GM12864 (cell line): ENCODE measurements at regions not wholly inside any gene's neighbourhood (a gene's known extent, or its start where the extent isn't known, plus 50 kb on each side); places are given as distances from the start of the nearest gene placed in this dataset.

Source experiments
- DNase-seq: peaks from one replicate; pipeline ENCODE4 v3.0.0-alpha.2; 2011; ENCODE audit warnings: low read depth
- H3K4me3 ChIP-seq: 2 replicates; pipeline ENCODE4 v1.5.1; 2011; ENCODE audit warnings: mild to moderate bottlenecking, low read depth, low read length, control low read depth
- CTCF ChIP-seq: IDR thresholded peaks from 2 replicates; pipeline ENCODE4 v1.5.1; 2011; ENCODE audit warnings: low read depth, mild to moderate bottlenecking, moderate library complexity, low read length, control low read depth, inconsistent platforms; ENCODE audit errors: missing control alignments

GRCh38 chr2:239852272-239852671 lies 172.9 kb downstream of the NDUFA10 start:
- no peak for DNase-seq
- no peak for TF ChIP-seq CTCF
- H3K4me3 ChIP-seq, result no peak overlapping the region

GRCh38 chr2:239846789-239847676 lies 178.1 kb downstream of the NDUFA10 start:
- H3K4me3 ChIP-seq, result no peak overlapping the region
- no peak for DNase-seq

GRCh38 chr2:239845968-239846367 lies 179.2 kb downstream of the NDUFA10 start:
- no peak for TF ChIP-seq CTCF
- H3K4me3 ChIP-seq, result no peak overlapping the region
- DNase-seq, result no peak

More at GRCh38 chr2:239846789-239847676, 178.1 kb downstream of the NDUFA10 start:
- TF ChIP-seq CTCF, result no peak

GRCh38 chr2:239839306-239839705 lies 185.8 kb downstream of the NDUFA10 start:
- H3K4me3 ChIP-seq, result no peak overlapping the region
- DNase-seq, result no peak
- no peak for TF ChIP-seq CTCF

- no peak for DNase-seq
- H3K4me3 ChIP-seq, result no peak overlapping the region
- TF ChIP-seq CTCF, result no peak
Measured at GRCh38 chr2:239836021-239836765, 188.9 kb downstream of the NDUFA10 start.

GRCh38 chr2:239835056-239835455 lies 190.1 kb downstream of the NDUFA10 start:
- DNase-seq, result no peak
- no peak for TF ChIP-seq CTCF
- no peak overlapping the region for H3K4me3 ChIP-seq

- H3K4me3 ChIP-seq, result no peak overlapping the region
- DNase-seq, result no peak
- no peak for TF ChIP-seq CTCF
Measured at GRCh38 chr2:239834143-239834542, 191.0 kb downstream of the NDUFA10 start.
